ENCODE measurements at regions not wholly inside any gene's neighbourhood (a gene's known extent, or its start where the extent isn't known, plus 50 kb on each side); places are given as distances from the start of the nearest gene placed in this dataset.
"Not testable (repeated sequence)": the region's sequence is repeated elsewhere in the genome, so short reads cannot be mapped to it uniquely, and the experiment has no call there.

DNA sequence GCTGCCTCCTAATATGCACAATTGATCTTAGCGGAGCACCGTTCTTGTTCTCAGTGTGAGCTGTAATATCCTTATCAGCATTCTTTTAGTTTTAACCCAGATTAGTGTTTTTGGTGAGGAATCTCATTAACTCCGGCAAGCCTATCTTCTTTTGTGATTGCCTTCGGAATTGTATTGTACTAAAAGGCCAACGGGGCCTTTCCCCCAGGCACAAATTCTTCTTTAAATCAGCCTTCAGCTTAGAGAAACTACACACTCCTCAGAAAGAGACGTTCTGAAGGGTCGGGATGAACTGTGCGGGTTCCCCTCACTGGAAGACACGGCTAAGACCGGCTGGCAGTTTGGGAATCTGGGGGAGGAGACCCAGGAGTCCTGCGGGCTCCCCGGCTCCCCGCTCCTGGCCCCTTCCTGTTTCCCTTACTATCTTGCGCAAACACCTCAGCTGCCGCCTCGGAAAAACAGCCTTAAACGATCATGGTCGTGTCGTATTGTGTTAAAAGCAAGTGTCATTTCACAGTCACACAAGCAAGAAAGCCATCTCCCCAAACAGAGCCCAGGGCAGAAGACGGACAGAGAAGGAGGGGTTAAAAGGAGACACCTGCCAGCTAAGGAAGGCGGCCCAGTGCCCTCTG is 353.1 kb upstream of the IRX2 start:
- DNase-seq (ENCODE audit: low spot score): no peak

- DNase-seq (ENCODE audit: low spot score): no peak
Measured at GRCh38 chr5:3103262-3103811, 351.9 kb upstream of the IRX2 start.

- DNase-seq (ENCODE audit: low spot score): no peak
Measured at GRCh38 chr5:3102531-3102930, 351.1 kb upstream of the IRX2 start.

DNA sequence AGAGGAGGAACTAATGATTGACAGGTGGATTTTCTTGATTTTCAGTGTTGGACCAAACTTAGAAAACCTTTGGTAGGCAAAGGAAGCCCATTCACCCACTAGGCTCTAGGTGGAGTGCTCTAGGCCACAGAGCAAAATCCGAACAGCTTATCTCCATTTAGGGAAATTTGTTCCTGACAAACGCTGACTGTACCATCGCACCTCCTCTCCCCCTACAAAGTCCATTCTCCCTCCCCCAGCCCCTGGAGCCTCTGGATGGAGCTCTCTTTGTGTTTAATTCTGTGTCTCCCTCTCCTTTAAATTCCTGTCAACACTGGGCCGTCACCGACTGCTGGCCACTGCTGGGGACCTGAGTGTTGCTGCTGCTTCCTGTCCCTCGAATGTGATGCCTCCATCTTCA is 350.1 kb upstream of the IRX2 start:
- DNase-seq (ENCODE audit: low spot score): no peak

DNA sequence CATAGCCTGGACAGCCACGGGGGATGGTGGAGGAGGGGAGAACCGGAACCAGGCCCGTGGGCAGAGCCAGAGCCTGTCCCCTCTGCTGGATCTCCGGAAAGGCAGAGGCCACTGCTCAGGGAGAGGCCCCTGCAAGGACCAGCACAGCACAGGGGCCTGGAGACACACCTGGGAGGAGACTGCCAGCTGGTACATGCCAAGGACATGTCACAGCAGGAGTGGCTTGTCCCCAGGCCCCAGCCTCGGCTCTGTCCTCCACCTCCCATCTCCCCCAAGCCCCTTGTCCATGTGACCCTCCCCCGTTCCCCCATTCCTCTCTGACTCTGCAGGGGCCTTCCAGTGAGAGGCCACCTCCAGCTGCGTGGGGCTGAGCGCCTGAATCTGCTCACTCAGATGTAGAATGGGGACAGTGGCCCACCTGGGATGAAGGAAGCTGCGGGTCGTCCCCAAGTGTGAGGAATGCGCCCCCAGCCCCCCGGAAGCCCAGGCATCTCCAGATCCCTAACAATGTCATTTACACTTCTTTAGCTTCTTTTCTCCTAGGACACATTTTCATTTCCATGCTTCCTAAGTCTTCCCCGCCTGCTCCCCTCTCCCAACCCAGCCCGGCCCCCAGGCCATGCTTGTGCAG is 349.6 kb upstream of the IRX2 start:
- DNase-seq (ENCODE audit: low spot score): no peak

- DNase-seq (ENCODE audit: low spot score): no peak
Measured at GRCh38 chr5:3099954-3100353, 348.5 kb upstream of the IRX2 start.

GRCh38 chr5:3099526-3099925 is 348.0 kb upstream of the IRX2 start:
- DNase-seq (ENCODE audit: low spot score): no peak

GRCh38 chr5:3098821-3099220 is 347.3 kb upstream of the IRX2 start:
- no peak for DNase-seq (ENCODE audit: low spot score)

- no peak for DNase-seq (ENCODE audit: low spot score)
Measured at GRCh38 chr5:3092664-3093063, 341.2 kb upstream of the IRX2 start.

DNA sequence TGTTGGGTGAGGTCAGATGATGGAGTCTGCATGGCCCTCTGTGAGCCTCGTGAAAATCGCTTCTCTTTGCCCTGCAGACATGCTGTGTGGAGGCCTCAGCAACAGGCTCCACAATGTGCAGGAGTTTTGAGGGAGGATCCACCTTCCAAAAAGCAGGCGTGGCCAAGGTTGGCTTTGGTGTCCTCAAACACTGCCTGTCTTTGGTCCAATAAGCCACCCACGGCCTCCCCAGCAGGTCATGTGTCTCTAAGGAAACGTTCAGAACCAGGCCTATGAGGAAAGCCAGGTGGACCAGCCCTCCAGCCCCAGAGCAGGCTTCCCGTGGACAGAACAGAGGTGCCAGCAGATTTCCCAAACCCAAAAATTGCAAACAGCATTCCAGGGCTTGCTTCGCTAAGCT is 340.7 kb upstream of the IRX2 start:
- no peak for DNase-seq (ENCODE audit: low spot score)

DNA sequence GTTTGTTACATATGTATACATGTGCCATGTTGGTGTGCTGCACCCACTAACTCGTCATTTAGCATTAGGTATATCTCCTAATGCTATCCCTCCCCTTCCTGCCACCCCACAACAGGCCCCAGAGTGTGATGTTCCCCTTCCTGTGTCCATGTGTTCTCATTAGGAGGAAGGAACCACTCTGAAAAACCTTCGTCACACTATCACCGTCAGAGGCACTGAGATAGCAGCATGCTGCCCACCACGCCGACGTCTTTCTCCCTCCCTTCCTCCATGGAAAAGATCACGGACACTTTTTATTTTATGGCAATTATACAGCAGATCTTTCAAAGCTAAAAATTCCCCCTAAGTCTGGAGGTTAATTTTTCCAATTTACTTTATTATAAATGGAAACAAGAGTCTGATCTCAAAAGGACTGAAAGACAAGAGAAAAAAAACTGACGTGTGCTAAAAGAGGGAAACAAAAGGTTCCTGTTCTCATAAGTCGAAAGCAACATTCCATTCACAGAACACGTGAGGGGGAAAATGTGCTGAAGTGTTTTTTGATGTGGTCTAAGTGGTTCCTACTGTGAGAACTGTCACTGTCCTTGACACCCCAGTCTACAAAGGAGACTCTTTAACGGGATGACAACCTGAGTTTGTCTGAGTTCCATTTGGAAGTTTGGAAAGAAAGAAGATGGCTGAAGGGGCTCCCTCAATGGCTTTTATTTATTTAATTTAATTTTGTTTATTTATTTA is 339.7 kb upstream of the IRX2 start:
- no peak for DNase-seq (ENCODE audit: low spot score)

DNA sequence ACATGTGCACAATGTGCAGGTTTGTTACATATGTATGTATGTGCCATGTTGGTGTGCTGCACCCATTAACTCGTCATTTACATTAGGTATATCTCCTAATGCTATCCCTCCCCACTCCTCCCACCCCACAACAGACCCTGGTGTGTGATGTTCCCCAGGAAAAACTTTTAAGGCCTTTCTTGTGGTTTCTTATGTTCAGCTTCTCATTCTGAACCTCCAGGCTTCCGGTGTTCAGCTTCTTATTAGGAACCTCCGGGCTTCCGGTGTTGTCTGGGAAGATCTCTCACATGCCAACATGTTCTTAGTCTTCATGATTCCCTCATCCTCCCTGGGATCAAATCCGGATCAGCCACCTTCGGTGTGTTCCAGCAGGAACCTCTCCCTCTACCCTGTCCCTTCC is 338.8 kb upstream of the IRX2 start:
- not testable (repeated sequence) for DNase-seq (ENCODE audit: low spot score)

- DNase-seq (ENCODE audit: low spot score): no peak
Measured at GRCh38 chr5:3080366-3080765, 328.9 kb upstream of the IRX2 start.

- no peak for DNase-seq (ENCODE audit: low spot score)
Measured at GRCh38 chr5:3077684-3078083, 326.2 kb upstream of the IRX2 start.

- DNase-seq (ENCODE audit: low spot score): no peak
Measured at GRCh38 chr5:3075309-3075708, 323.8 kb upstream of the IRX2 start.

DNA sequence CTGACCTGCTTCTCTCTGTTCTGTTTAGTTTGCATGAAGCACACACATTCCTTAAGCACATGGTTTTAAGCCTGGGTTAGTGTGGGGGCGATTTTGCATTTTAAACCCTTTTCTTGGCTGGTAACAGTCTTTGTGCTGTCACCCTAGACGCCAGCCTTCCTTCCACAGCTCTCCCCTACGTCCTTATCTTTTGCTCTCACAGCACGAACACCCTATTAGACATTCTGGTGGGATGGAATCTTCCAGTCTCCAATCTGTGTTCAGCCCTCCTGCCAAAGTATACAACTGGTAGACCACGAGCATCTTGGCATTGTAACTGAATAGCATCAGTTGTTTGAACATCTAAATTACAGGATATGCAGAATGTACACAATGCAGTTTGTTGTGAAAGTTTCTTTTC is 316.9 kb upstream of the IRX2 start:
- DNase-seq (ENCODE audit: low spot score): no peak

- DNase-seq (ENCODE audit: low spot score): no peak
Measured at GRCh38 chr5:3060283-3060682, 308.8 kb upstream of the IRX2 start.

DNA sequence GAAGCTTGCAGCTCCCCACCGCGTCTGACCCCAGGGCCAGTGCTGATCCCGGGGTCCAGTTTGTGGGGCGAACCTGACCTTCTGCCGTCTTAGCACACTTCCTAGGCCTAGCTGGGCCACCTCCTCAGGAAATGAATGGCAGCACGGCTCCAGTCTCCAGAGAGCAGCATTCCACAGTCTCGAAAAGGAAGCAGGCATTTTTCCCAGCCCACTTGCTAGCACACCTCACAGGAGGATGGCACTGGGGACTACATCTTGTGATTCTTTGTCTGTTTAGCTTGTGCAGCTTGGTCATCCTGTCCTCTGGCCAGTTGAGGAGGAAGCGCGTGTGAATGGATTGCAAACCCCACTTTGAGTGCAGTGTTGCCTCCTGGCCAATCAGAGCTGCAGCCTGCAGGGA is 308.0 kb upstream of the IRX2 start:
- no peak for DNase-seq (ENCODE audit: low spot score)

GRCh38 chr5:3058942-3059341 is 307.5 kb upstream of the IRX2 start:
- no peak for DNase-seq (ENCODE audit: low spot score)

DNA sequence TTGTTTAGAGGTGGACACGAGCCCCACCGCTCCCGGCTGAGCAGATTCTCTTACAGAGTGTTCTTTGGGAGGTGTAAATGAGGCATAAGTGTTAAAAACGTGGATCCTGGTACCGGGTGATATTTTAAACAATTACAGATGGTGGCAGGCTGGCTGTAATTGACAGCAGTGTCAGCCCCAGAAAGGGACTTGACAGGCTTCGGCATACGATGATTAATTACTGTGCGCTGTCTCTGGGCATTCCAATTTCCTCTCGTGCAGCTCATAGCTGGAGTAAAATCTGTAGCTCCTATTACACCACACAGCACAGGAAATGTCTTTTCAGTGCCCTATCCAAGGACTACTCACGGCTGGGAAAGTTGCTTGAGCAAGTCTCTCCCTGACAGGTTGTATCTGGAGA is 305.4 kb upstream of the IRX2 start:
- no peak for DNase-seq (ENCODE audit: low spot score)

DNA sequence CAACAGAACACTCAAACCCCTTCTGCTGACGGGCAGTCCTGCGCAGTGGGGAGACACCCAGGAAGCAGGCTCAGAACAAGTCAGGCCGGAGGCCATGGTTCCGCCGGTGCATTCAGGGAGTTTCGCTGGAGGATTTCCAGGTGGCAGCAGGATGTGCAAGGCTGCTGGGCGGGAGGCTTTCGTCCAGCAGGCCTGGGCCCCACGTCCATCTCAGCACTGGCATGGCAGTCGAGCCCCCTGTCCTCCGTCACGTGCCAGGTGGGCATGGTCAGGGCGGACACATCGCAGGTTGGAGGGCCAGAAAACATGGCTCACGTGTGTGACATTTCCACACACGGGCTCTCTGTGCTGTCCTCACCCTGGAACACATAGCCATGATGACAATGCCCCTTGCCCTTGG is 299.9 kb upstream of the IRX2 start:
- DNase-seq (ENCODE audit: low spot score): no peak

DNA sequence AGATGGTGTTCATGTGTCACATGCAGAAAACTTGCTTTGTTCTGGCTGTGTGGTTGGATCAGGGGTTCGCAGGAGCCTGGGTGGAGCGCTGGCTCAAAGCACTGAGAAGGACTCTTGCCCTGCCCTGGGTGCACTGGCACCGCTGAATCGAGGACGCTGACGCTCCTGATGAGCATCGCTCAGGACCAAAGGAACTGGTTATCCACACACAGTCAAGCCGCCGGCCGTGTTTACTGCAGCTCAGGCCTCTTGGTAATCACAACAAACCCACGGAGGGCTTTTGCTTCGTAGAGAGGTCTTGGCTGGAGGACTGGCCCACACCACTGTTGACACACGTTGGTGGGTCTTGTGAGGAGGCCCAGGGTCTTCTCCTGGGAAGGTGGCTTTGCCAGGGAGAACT is 299.4 kb upstream of the IRX2 start:
- peak; percentile 18 for DNase-seq (ENCODE audit: low spot score)

- DNase-seq (ENCODE audit: low spot score): peak; percentile 25
Measured at GRCh38 chr5:3049261-3049660, 297.8 kb upstream of the IRX2 start.

All from left forelimb (tissue), 1 donor.